HEK293 (cell line): ENCODE measurements at regions not wholly inside any gene's neighbourhood (a gene's known extent, or its start where the extent isn't known, plus 50 kb on each side); places are given as distances from the start of the nearest gene placed in this dataset.

Experiments
- CTCF ChIA-PET: fragments of 350-600 bp; formaldehyde crosslinking; extraction: SDS; loops from one replicate; lab custom pipeline; 2021; ENCODE audit warnings: antibody characterized with exemption; lab: Yijun Ruan, JAX
- POLR2A ChIA-PET: fragments of 300-600 bp; formaldehyde crosslinking; extraction: SDS; loops from one replicate; lab custom pipeline; 2020; ENCODE audit warnings: antibody characterized with exemption, inconsistent platforms; lab: Yijun Ruan, JAX
- H3K27ac ChIP-seq: fragments of 200-500 bp; sonication (Bioruptor generic); 2 replicates; pipeline ENCODE4 v1.5.1; 2014; ENCODE audit warnings: low read depth, low read length, control low read depth, inconsistent platforms; ENCODE audit errors: extremely low read depth
- H3K36me3 ChIP-seq, 2 experiments: fragments of 200-500 bp in 1 of 2; sonication (Bioruptor generic) in 1 of 2; 1 replicate in 1 of 2; 2 replicates in 1 of 2; pipeline ENCODE4 v1.5.1; 2014 to 2017; ENCODE audit warnings: inconsistent platforms in 2 of 2, low read length in 2 of 2; ENCODE audit not compliant: control insufficient read depth in 2 of 2, insufficient read depth in 1 of 2
- H3K4me1 ChIP-seq: fragments of 200-500 bp; sonication (Bioruptor generic); 2 replicates; pipeline ENCODE4 v1.5.1; 2014; ENCODE audit warnings: mild to moderate bottlenecking, low read length, inconsistent platforms; ENCODE audit not compliant: control insufficient read depth, insufficient read depth
- H3K4me3 ChIP-seq: 2 replicates; pipeline ENCODE4 v1.5.1; 2011; ENCODE audit warnings: low read depth, mild to moderate bottlenecking, control low read depth, low read length, moderate library complexity
- H3K9me3 ChIP-seq: fragments of 200-500 bp; sonication (Bioruptor generic); 2 replicates; pipeline ENCODE4 v1.5.1; 2014; ENCODE audit warnings: low read depth, low read length, inconsistent platforms; ENCODE audit not compliant: control insufficient read depth, insufficient read depth
- GLIS2 ChIP-seq: fragments of 450-650 bp; formaldehyde crosslinking; IDR thresholded peaks from 2 replicates; pipeline ENCODE4 v1.5.1; 2016; ENCODE audit warnings: missing biosample characterization, missing genetic modification characterization
- KLF9 ChIP-seq: fragments of 450-650 bp; formaldehyde crosslinking; IDR thresholded peaks from 2 replicates; pipeline ENCODE4 v1.5.1; 2016; ENCODE audit warnings: missing biosample characterization, missing genetic modification characterization, low read depth
- SALL2 ChIP-seq: fragments of 450-650 bp; formaldehyde crosslinking; IDR thresholded peaks from 2 replicates; pipeline ENCODE4 v1.5.0; 2017; ENCODE audit warnings: missing biosample characterization, mild to moderate bottlenecking, missing genetic modification characterization, borderline replicate concordance
- ZBTB48 ChIP-seq: fragments of 450-650 bp; formaldehyde crosslinking; IDR thresholded peaks from 2 replicates; pipeline ENCODE4 v1.5.1; 2016; ENCODE audit warnings: missing biosample characterization, missing genetic modification characterization
- ZNF112 ChIP-seq: fragments of 450-650 bp; formaldehyde crosslinking; IDR thresholded peaks from 2 replicates; pipeline ENCODE4 v1.5.0; 2017; ENCODE audit warnings: missing biosample characterization, missing genetic modification characterization
- ZNF140 ChIP-seq: fragments of 450-650 bp; formaldehyde crosslinking; IDR thresholded peaks from 2 replicates; pipeline ENCODE4 v1.5.1; 2016; ENCODE audit warnings: missing biosample characterization, missing genetic modification characterization
- ZNF548 ChIP-seq: fragments of 450-650 bp; formaldehyde crosslinking; IDR thresholded peaks from 2 replicates; pipeline ENCODE4 v1.5.1; 2016; ENCODE audit warnings: missing biosample characterization, missing genetic modification characterization
- ZNF658 ChIP-seq: fragments of 450-650 bp; formaldehyde crosslinking; IDR thresholded peaks from 2 replicates; pipeline ENCODE4; 2016; ENCODE audit warnings: missing biosample characterization, missing genetic modification characterization
- ZNF776 ChIP-seq: fragments of 450-650 bp; formaldehyde crosslinking; IDR thresholded peaks from 2 replicates; pipeline ENCODE4 v1.5.0; 2017; ENCODE audit warnings: missing biosample characterization, missing genetic modification characterization, borderline replicate concordance
- ZNF843 ChIP-seq: fragments of 450-650 bp; formaldehyde crosslinking; IDR thresholded peaks from 2 replicates; pipeline ENCODE4 v1.5.1; 2016; ENCODE audit warnings: missing biosample characterization, missing genetic modification characterization
- TF ChIP-seq, protein P1 (sequence below): fragments of 450-650 bp; formaldehyde crosslinking; IDR thresholded peaks from 2 replicates; pipeline ENCODE4 v1.5.1; 2016; ENCODE audit warnings: missing biosample characterization, missing genetic modification characterization
- TF ChIP-seq, protein P2 (sequence below): fragments of 450-650 bp; formaldehyde crosslinking; IDR thresholded peaks from 2 replicates; pipeline ENCODE4 v1.5.1; 2016; ENCODE audit warnings: missing biosample characterization, missing genetic modification characterization, borderline replicate concordance
- TF ChIP-seq, protein P3 (sequence below): fragments of 450-650 bp; formaldehyde crosslinking; IDR thresholded peaks from 2 replicates; pipeline ENCODE4 v1.5.1; 2017; ENCODE audit warnings: missing biosample characterization, mild to moderate bottlenecking, missing genetic modification characterization, moderate library complexity

DNA sequence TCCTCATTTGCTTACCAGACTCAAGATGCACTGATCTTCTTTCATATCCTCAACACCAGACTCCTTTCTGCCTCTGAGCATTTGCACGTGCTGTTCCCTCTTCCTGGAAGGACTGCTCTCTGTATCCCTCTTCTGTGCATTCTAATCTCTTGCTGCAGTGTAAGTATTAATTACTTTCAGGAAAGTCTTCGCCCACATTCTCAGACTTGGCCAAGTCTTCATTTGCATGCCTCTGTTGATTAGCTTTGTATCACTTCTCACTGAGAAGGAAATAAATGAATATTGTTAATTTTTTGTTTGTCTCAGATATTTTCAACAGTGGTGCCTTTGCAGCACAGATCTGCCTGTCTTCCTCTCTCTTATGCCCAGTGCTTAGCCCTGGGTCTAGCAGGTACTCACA, 50.3 kb upstream of the RAB3GAP2 start:
- TF ChIP-seq ZNF548 (tag by site-specific recombination) = no peak
- no peak for TF ChIP-seq ZNF843
- TF ChIP-seq, protein P1, sequence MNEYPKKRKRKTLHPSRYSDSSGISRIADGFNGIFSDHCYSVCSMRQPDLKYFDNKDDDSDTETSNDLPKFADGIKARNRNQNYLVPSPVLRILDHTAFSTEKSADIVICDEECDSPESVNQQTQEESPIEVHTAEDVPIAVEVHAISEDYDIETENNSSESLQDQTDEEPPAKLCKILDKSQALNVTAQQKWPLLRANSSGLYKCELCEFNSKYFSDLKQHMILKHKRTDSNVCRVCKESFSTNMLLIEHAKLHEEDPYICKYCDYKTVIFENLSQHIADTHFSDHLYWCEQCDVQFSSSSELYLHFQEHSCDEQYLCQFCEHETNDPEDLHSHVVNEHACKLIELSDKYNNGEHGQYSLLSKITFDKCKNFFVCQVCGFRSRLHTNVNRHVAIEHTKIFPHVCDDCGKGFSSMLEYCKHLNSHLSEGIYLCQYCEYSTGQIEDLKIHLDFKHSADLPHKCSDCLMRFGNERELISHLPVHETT = no peak
- no peak for TF ChIP-seq GLIS2 (tag by site-specific recombination)
- no peak for TF ChIP-seq SALL2 (tag by site-specific recombination)
- no peak for TF ChIP-seq ZNF658 (tag by site-specific recombination)
- TF ChIP-seq KLF9 (tag by site-specific recombination) = no peak
- TF ChIP-seq ZNF112 = no peak
- TF ChIP-seq, protein P2, sequence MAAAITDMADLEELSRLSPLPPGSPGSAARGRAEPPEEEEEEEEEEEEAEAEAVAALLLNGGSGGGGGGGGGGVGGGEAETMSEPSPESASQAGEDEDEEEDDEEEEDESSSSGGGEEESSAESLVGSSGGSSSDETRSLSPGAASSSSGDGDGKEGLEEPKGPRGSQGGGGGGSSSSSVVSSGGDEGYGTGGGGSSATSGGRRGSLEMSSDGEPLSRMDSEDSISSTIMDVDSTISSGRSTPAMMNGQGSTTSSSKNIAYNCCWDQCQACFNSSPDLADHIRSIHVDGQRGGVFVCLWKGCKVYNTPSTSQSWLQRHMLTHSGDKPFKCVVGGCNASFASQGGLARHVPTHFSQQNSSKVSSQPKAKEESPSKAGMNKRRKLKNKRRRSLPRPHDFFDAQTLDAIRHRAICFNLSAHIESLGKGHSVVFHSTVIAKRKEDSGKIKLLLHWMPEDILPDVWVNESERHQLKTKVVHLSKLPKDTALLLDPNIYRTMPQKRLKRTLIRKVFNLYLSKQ (tag by site-specific recombination) = no peak
- TF ChIP-seq, protein P3, sequence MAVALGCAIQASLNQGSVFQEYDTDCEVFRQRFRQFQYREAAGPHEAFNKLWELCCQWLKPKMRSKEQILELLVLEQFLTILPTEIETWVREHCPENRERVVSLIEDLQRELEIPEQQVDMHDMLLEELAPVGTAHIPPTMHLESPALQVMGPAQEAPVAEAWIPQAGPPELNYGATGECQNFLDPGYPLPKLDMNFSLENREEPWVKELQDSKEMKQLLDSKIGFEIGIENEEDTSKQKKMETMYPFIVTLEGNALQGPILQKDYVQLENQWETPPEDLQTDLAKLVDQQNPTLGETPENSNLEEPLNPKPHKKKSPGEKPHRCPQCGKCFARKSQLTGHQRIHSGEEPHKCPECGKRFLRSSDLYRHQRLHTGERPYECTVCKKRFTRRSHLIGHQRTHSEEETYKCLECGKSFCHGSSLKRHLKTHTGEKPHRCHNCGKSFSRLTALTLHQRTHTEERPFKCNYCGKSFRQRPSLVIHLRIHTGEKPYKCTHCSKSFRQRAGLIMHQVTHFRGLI (tag by site-specific recombination) = no peak
- TF ChIP-seq ZNF140 (tag by site-specific recombination) = no peak
- TF ChIP-seq ZNF776 (tag by site-specific recombination) = no peak
- no peak for TF ChIP-seq ZBTB48 (tag by site-specific recombination)
- H3K9me3 ChIP-seq = no peaks in the 10 kb centered on the region
- POLR2A ChIA-PET = interaction anchor here (0.6 kb wide), 1 partner anchor 300 kb away, joined by 3 read pairs; no protein-coding TSS in a partner anchor
- CTCF ChIA-PET = no interaction called here
- no peak overlapping the region for H3K4me3 ChIP-seq
- H3K27ac ChIP-seq = no peak overlapping the region
- H3K36me3 ChIP-seq = no peaks in the 10 kb centered on the region
- H3K4me1 ChIP-seq = no peaks in the 10 kb centered on the region
